ENCODE measurements at regions not wholly inside any gene's neighbourhood (a gene's known extent, or its start where the extent isn't known, plus 50 kb on each side); places are given as distances from the start of the nearest gene placed in this dataset.

DNA sequence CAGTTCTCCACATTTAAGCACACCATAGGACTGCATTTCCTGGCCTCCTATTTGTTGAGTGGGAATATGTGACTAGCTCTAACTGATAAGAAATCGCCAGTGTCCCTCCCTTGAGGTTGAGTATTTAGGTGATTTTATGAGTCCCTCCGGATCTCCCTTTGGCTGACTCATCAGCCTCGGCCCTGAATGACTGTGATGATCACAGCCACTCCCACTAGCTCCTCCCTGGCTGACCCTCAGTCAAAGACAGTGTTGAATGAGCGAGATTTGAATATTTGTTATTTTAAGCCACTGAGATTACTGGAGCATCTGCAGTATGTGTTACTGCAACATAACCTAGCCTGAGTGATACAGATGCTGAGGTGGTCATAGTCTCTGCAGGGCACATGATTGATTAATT lies 515.3 kb downstream of the EPHB1 start:
- DNase-seq (ENCODE audit: low read depth): peak; percentile 48

DNA sequence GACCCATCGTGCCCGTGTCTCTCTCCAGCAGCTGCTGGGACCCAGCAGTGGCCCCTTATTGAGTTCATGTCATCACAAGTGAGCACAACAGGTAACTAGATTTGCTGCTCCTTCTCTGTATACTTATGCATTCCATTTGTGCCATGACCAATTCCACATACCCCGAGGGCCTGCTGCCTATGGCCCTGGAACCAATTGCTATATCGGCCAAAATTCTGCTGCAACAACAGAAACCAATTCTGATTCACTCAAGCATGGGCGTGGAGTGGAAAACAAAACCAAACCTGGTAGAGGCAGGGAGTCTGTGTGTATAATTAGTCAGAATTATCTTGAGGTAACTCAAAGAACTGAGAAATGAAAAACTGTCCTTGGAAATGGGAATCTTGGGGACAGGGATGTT lies 516.6 kb downstream of the EPHB1 start:
- DNase-seq (ENCODE audit: low read depth): peak; percentile 1

DNA sequence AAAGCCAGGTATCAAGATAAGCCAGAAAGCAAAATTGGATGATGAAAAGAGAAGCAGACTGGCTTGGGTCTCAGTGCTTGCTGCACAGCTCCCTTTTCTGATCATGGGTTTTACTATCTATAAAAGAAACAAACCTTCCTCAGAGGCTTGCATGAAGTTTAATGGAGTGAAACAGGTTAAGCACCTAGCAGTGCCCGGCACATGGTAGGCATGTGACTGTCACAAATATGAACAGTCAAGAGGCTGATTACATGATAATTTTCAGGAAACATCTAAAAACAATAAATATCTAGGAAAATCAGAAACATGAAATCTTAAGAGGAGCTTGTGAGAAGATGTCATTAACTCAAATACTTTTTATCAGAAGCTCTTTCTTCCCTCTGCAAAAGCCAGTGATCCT lies 519.2 kb downstream of the EPHB1 start:
- DNase-seq (ENCODE audit: low read depth): no peak

DNA sequence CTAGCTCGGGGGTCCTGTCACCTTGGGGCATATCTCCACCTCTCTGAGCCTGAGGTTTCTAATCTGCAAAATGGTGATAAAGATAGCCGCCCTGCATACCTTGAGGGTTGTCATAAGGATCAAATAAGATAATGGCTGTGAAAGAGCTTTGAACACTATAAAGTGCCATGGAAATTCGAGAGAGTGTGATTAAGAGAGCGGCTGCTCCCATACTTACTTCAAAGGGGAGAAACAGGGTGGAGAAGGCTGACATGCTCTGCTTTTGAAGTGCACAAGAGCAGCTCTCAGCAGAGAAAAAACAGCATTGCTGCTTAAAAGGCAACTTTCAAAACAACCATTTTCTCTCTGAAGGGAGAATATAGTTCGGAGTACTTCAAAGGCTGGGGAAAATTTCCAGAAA lies 529.2 kb downstream of the EPHB1 start:
- no peak for DNase-seq (ENCODE audit: low read depth)

DNA sequence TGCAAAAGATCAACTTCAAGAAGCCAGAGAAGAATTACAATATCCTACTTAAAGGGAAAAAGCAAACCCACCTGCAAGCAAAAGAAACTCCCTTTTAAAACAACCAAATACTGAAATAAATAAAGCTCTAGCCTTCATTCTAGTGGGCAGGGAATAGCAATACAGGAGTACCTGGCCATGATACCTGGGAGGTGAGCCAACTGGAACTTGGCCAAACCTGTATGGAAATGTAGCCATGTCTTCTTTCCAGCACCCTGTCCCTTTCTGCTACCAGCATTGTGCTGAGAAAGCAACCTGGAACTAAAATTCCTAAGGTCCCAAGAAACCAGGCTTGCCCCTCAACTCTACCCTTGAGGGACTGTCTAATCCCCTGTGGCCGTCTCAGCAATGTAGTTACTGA lies 530.0 kb downstream of the EPHB1 start:
- DNase-seq (ENCODE audit: low read depth): no peak

DNA sequence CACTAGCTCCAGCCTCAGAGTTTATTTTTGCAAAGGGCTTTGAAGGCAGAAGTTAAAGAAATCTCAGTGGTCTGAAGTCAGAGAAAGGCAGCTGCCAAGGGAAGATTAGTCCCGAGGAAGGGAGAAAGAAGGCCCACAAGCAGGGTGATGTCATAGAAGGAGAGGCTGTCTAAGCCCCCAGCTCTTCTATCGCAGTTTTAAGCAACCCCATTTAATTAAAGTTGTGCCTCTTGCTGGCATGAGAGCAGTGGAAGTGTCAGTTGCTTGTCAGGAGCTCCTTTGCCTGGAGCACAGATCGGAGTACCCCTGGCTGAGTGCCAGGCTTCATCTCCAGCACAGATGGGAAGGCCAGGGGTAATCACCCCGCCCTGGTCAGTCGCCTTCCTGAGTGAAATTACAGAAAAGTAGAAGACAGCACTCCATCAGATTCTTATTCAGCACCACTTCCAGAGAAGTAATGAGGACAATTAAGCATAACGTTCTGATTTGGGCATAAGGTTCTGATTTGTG lies 530.7 kb downstream of the EPHB1 start:
- peak; percentile 4 for DNase-seq (ENCODE audit: low read depth)

DNA sequence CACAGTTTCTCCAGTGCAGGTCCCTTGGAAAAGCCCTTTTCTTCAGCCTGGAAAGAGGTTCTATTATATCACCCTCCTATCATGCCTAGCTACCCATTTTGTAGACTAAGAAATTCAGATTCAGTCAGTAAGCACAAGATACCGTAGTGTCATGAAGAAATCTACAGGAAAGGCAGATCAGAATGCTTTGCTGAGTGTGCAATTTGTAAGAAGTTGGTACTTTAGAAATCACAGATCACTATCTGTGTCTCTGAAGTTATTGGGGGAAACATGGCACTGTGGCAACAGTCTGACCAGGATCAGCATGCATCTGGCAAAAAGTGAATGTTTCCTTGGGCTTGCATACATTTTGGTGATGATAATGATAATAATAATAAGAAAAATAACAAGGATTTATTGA lies 531.8 kb downstream of the EPHB1 start:
- DNase-seq (ENCODE audit: low read depth): no peak

DNA sequence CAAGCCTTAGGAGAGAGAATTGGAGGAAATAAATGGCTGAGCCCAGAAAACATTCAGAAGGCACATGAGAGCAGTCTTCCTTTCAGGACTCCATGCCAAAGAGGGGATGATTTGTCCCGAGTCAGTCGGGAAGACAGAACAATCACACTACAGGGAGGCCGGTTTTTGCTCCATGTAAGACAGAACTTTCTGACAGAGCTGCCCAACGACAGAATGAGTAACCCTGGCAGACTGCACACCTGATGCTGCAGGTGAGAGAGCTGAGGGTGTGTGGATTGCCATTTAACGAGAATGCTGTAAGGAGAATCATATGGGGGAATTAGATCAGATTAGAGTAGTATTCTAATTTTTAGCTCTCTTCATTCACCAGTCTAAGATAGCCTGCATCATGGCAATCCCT lies 533.0 kb downstream of the EPHB1 start:
- no peak for DNase-seq (ENCODE audit: low read depth)

DNA sequence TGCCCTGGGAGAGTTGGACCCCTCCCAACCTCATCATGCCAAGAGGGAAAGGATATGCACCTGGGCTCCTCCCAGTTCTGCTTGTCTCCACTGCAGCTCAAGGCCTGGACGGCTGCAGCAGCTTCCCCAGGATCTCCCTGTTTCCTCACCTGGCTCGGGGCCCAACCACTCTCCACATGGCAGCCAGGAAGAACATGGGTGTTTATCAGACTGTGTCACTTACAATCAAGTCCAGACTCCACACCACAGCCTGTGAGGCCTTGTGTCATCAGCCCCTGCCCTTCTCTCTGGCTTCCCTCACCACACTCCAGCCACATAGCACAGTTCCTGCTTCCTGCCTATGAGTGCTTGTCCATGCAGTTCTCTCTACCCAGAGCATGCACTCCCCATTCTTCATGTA lies 534.4 kb downstream of the EPHB1 start:
- DNase-seq (ENCODE audit: low read depth): no peak

DNA sequence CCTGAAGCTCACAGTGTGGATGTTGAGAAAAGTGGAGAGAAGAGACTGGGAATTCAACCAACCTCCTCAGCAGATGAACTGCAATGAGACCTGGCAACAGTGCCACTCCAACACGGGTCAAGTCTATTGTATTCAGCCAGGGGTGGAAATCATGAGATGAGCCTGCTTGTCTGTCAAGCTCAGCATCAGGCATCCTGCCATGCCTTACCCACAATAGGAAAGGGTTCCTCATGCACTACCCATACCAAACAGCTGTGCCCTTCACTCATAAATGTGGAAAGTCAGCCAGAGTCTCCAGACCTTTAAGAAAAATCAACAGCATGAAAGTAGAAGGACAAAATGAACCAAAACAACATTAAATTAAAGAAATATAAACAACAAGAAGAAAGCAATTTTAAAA lies 542.1 kb downstream of the EPHB1 start:
- DNase-seq (ENCODE audit: low read depth): no peak

DNA sequence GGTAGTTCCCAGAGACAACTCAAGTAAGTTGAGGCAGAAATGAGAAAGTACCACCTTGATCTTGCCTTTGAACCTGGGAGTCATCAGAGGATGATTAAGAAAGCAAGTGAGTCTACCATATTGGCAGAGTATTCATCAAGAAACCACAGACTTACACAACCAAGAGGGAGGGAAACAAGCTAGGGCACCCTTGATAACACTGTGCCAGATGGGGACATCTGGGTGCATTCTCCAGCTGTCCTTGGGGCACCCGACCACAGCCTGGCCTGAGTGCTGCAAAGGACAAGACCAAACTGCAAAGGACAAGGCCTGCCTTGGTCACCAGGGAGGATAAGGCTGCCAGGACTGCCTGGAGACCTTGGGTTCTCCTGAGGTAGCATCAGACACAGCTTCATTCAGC lies 553.6 kb downstream of the EPHB1 start:
- no peak for DNase-seq (ENCODE audit: low read depth)

DNA sequence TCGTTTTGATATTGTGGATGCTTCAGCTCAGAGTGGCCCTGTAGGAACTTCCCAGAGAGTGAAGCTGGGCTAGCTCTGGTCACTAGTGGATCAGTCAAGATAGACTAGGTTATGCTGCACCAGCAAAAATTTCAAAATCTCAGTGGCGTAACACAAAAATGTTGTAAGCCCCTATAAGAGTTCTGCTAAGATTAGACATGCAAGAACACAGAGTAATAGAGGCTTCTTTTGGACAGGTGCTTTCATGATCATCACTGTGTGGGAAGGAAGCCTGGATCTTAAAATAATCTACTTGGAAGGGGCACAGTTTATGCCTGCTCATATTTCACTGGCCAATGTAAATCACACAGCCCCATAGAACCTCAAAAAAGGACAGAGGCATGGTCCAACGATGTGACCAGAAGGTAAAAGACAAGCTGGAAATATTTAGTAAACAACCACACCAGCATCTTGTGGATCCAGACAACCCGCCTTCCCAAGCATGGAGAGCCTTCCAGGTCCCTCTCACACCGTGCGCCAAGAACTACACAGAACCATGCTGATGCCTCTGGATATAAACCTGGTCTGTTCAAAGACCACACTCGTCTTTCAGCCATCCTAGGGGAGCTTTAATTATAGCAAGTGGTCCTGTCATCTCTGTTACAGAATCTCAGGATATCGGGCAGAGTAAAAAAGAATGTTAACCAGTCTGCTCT lies 554.3 kb downstream of the EPHB1 start:
- DNase-seq (ENCODE audit: low read depth): no peak

DNA sequence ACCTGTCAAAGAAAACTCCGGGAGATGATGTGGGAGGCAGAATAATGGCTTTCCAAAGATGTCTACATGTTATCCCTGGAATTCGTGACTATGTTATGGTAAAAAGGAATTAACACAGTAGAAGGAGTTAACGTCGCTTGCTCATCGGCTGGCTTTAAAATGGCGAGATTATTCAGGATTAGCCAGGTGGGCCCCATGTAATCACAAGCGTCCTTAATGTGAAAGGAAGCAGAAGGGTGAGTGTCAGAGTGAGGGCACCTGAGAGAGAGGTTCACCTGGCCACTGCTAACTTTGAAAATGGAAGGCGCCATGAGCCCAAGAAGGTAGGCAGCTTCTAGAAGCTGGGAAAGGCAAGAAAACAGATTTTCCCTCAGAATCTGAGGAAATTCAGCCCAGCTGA lies 557.2 kb downstream of the EPHB1 start:
- no peak for DNase-seq (ENCODE audit: low read depth)

DNA sequence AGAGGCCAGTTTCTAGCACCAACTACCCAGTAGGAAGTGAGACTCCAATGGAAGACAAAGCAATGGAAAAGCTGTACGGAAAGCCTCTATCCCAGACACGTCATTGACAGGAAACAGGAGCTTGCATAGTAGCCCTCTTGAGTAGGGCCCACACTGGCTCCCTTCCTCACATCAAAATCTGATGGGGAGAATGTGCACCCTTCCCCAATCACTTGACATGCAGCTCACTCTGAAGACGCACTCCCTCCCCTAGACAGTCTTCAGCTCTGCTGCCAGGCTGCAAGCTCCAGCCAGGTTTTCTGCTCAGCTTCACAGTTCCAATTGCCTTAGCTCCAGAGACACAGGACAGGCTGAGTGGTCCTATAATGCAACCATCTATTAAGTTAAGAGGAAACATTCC lies 567.8 kb downstream of the EPHB1 start:
- no peak for DNase-seq (ENCODE audit: low read depth)

DNA sequence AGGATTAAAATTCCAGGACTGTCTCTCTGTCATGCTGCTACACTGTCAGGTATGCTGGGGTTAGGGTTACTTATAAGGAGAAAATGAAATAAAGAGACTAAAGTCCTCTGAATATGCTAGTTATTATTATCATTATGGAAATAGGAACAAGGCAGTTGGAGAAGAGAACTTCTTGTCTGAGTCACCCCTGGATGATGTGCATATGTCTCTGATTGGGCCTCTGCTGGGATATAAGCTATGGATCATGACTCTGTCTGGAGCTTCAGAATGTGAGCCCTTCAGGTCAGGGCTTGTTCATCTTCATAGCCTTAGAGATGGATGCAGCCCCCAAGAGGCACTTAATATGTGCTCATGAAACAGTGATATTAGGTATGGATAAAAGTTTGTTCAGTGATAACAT lies 569.6 kb downstream of the EPHB1 start:
- no peak for DNase-seq (ENCODE audit: low read depth)

DNA sequence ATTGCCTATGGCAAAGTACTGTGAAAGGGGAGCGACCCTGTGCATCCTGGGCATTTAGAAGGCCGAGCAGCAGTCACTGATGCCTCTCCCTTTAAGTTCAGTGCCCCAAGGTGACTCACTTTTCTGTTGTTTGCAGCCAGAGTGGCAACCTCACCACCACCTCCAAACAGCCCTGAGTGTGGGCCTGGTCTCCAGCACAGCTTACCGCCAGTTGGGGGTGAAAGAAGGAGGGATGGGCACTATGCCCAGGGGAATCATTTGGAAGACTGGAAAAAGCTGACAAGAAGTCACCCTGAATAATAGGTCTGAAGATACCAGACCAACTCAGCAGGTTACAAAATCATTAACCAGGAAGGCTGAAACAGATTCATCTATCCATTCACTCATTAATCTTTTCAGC lies 571.8 kb downstream of the EPHB1 start:
- DNase-seq (ENCODE audit: low read depth): no peak

DNA sequence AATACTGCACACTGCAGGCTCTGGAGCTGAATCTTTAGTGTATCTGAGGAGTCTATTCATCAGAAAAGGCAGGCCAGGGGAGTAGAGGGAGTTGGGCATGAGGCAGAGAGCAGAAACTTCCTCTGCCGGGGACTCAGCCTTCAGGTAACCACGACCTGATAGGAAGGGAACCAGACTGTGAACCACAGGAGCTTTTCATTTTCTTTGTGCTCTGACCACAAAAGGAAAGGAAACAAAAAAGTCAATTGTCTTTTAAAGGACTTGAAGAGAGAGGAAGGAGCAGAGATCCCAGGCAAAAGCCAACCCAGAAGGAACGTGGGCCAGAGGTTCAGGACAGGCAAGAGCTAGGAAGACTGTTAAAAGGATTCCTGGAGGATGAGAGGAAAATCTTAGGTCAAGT lies 573.3 kb downstream of the EPHB1 start:
- no peak for DNase-seq (ENCODE audit: low read depth)

DNA sequence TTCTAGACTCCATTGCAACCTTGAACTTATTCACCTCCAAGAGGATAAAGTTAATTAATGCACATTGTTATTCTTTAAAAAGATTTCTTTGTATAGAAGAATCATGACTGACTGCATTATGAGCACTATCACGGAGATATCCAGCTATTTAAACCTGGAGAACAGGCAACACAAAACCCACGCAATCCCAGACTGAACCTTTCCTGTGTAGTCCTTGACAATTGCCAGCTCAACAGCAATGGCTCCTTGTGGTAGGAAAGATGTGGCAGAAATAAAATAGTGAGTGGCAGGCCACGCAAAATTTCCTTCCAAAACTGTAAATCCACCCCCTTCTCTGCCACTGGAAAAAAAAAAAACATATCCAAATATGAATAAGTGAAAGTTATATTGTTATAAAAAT lies 573.7 kb downstream of the EPHB1 start:
- DNase-seq (ENCODE audit: low read depth): no peak

DNA sequence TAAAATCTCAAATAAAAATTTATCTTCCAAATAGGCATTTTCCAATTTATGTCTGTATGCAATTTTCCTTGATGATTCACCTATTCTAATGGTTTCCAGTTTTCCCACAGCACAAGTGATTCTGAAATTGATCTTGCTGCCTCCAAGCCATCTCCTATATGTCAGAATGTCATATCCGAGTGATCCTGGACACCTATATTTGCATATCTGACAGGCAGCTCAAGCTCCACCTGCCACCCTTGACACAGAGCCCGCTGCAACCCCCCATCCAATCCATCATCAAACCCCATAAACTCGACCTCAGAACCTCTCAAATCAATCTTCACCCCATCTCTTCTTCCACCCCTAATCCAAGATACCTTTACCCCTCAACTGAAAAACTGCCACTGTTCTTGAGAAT lies 579.5 kb downstream of the EPHB1 start:
- no peak for DNase-seq (ENCODE audit: low read depth)

DNA sequence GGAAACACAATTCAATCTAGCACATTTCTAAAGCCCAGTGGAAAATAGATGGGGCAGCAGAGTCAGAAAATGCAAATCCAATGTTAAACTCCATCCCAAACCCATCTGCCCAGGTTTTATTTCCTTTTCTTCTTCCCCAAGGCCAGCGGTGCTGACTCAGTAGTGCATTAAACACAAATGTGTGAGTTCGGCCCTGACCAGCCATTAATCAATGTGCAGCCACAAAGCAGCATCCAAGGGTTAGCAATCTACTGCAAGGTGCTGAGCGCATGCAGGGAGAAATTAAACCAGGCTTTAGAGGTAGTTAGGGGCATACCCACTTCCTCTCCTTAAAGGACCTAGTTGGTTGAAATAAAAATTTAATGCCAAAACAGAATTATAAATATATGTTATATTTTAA lies 583.3 kb upstream of the PPP2R3A start:
- no peak for DNase-seq (ENCODE audit: low read depth)

DNA sequence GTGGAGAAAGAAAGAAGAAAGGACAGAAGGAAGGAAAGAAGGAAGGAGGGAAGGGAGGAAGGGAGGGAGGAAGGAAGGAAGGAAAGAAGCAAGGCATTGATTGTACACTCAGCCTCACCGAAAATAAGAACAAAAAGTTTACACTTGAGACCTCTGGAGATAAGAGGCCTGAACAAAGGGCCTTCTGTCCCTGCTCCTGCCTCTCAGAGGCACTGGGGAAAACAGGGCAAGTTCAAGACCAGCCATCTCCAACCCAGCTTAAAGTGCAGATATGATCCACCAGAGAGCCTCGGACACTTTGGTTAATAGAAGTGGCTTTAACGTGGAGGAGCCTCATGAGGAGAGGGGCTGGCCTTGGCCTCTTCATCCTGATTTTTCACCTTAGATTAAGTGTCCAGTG lies 582.9 kb upstream of the PPP2R3A start:
- no peak for DNase-seq (ENCODE audit: low read depth)

DNA sequence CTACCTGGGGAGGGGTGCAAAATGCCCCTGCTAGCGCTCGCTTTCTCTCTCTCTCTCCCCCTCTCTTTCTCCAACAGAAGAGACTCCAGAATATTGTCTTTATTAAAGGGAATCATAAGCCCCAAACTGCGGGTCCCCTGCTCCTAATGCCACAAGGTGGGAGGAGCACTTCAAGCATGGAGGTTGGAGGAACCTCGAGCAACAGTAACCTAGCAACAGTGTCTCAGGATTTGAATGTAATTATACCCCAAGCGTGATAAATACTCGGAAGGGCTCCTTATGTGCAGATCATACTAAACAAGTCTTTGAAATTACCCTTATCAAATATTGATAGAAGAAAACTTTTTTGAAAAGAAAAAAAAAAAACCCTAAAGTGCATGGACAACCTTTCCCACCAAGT lies 582.2 kb upstream of the PPP2R3A start:
- no peak for DNase-seq (ENCODE audit: low read depth)

DNA sequence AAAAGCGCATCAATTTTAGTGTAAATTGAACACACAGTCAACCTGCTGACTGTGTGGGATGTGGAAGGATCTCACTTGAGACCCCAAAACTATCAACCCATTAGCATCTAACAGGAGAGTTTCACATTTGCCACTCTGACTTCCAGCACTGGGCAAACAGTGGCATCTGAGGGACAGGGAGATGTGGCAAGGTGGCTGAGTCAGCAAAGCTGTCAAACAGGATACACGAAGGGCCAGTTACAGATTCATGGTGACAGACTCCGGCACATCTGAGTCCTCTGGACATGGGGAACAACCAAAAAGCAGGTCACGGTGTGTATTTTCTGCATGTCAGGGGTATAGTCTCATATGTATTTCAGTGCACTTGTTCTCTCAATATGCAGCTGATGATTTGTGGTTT lies 573.4 kb upstream of the PPP2R3A start:
- DNase-seq (ENCODE audit: low read depth): no peak

DNA sequence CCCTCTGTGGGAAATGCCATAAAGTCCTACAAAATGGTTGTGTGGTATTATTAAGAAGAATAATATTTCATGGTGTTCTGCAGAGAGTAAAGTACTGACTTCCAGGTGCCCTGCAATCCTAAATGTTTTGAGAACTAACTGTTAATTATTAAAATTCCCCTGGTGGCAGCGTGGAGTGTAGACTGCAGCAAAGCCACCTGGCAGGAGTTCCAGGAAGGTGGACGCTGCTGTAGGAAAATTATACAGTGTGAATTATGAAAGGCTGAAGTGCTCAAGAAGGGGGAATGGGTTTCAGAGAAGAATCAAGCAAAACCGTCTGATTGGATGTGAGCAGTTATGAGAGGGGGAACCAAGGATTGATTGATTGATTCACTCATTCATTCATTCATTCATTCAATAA lies 572.4 kb upstream of the PPP2R3A start:
- DNase-seq (ENCODE audit: low read depth): no peak
